ENCODE measurements at regions not wholly inside any gene's neighbourhood (a gene's known extent, or its start where the extent isn't known, plus 50 kb on each side); places are given as distances from the start of the nearest gene placed in this dataset.
"Not testable (repeated sequence)": the region's sequence is repeated elsewhere in the genome, so short reads cannot be mapped to it uniquely, and the experiment has no call there.

- H3K27ac ChIP-seq = no peak overlapping the region
- no peak for DNase-seq (ENCODE audit: low read depth, low spot score)
Measured at GRCh38 chr1:79539001-79539400, 532.5 kb upstream of the ADGRL4 start.

- no peak for DNase-seq (ENCODE audit: low read depth, low spot score)
- H3K27ac ChIP-seq = no peak overlapping the region
Measured at GRCh38 chr1:79532555-79532954, 526.0 kb upstream of the ADGRL4 start.

- H3K27ac ChIP-seq = no peak overlapping the region
- no peak for DNase-seq (ENCODE audit: low read depth, low spot score)
Measured at GRCh38 chr1:79531790-79532189, 525.3 kb upstream of the ADGRL4 start.

- H3K27ac ChIP-seq = no peak overlapping the region
- no peak for DNase-seq (ENCODE audit: low read depth, low spot score)
Measured at GRCh38 chr1:79530476-79530875, 523.9 kb upstream of the ADGRL4 start.

- no peak for DNase-seq (ENCODE audit: low read depth, low spot score)
- no peak overlapping the region for H3K27ac ChIP-seq
Measured at GRCh38 chr1:79530055-79530454, 523.5 kb upstream of the ADGRL4 start.

GRCh38 chr1:79524126-79524525 lies 517.6 kb upstream of the ADGRL4 start:
- no peak overlapping the region for H3K27ac ChIP-seq
- no peak for DNase-seq (ENCODE audit: low read depth, low spot score)

GRCh38 chr1:79519084-79519760 lies 512.7 kb upstream of the ADGRL4 start:
- no peak overlapping the region for H3K27ac ChIP-seq
- no peak for DNase-seq (ENCODE audit: low read depth, low spot score)

- H3K27ac ChIP-seq = no peak overlapping the region
- no peak for DNase-seq (ENCODE audit: low read depth, low spot score)
Measured at GRCh38 chr1:79517470-79518224, 511.1 kb upstream of the ADGRL4 start.

GRCh38 chr1:79507770-79508169 lies 501.2 kb upstream of the ADGRL4 start:
- DNase-seq (ENCODE audit: low read depth, low spot score) = no peak
- no peak overlapping the region for H3K27ac ChIP-seq

GRCh38 chr1:79501153-79501552 lies 494.6 kb upstream of the ADGRL4 start:
- DNase-seq (ENCODE audit: low read depth, low spot score) = no peak
- no peak overlapping the region for H3K27ac ChIP-seq

- DNase-seq (ENCODE audit: low read depth, low spot score) = no peak
- no peak overlapping the region for H3K27ac ChIP-seq
Measured at GRCh38 chr1:79499541-79499940, 493.0 kb upstream of the ADGRL4 start.

- H3K27ac ChIP-seq = no peak overlapping the region
- no peak for DNase-seq (ENCODE audit: low read depth, low spot score)
Measured at GRCh38 chr1:79497193-79497773, 490.8 kb upstream of the ADGRL4 start.

- H3K27ac ChIP-seq = no peak overlapping the region
- no peak for DNase-seq (ENCODE audit: low read depth, low spot score)
Measured at GRCh38 chr1:79496129-79496528, 489.6 kb upstream of the ADGRL4 start.

GRCh38 chr1:79493702-79494101 lies 487.2 kb upstream of the ADGRL4 start:
- not testable (repeated sequence) for H3K27ac ChIP-seq; DNase-seq (ENCODE audit: low read depth, low spot score)

GRCh38 chr1:79488572-79489121 lies 482.1 kb upstream of the ADGRL4 start:
- not testable (repeated sequence) for H3K27ac ChIP-seq; DNase-seq (ENCODE audit: low read depth, low spot score)

GRCh38 chr1:79478728-79479373 lies 472.3 kb upstream of the ADGRL4 start:
- H3K27ac ChIP-seq = no peak overlapping the region
- no peak for DNase-seq (ENCODE audit: low read depth, low spot score)

GRCh38 chr1:79478160-79478559 lies 471.6 kb upstream of the ADGRL4 start:
- no peak overlapping the region for H3K27ac ChIP-seq
- DNase-seq (ENCODE audit: low read depth, low spot score) = no peak

GRCh38 chr1:79472067-79472656 lies 465.6 kb upstream of the ADGRL4 start:
- no peak overlapping the region for H3K27ac ChIP-seq
- no peak for DNase-seq (ENCODE audit: low read depth, low spot score)

GRCh38 chr1:79469139-79469538 lies 462.6 kb upstream of the ADGRL4 start:
- DNase-seq (ENCODE audit: low read depth, low spot score) = no peak
- no peak overlapping the region for H3K27ac ChIP-seq

- DNase-seq (ENCODE audit: low read depth, low spot score) = no peak
- H3K27ac ChIP-seq = no peak overlapping the region
Measured at GRCh38 chr1:79460773-79461436, 454.4 kb upstream of the ADGRL4 start.
